Suppressor macrophage (primary cell): ENCODE measurements at regions not wholly inside any gene's neighbourhood (a gene's known extent, or its start where the extent isn't known, plus 50 kb on each side); places are given as distances from the start of the nearest gene placed in this dataset.
"Not testable (repeated sequence)": the region's sequence is repeated elsewhere in the genome, so short reads cannot be mapped to it uniquely, and the experiment has no call there.

Source experiments
- DNase-seq, 4 experiments: peaks; one replicate each; pipeline ENCODE4 v3.0.0-alpha.2; 2020 to 2022

- DNase-seq: no peak
Measured at GRCh38 chr1:82800721-82801120, 1000.0 kb downstream of the ADGRL2 start.

DNA sequence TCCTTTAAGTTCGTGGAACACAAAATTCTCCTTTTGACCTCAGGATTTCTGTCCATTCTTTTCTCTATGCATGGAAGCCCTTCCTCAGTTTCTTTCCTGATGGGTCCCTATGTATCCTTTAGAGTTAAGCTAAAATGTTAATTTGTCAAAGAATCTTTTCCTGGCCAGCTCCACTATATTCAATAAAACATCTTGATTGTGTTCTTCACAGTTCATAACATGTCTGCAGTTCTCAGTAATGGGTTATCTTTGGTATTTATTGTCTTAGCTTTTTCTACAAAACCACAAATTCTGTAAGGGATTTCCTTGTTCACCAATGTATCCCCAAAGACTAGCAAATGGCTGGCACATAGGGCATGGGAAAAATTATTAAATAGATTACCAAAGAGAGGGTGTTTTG, 998.5 kb downstream of the ADGRL2 start:
- DNase-seq: no peak

- peak; percentile 7 to 63 (median 48) for DNase-seq
Measured at GRCh38 chr1:82795508-82796149, 994.9 kb downstream of the ADGRL2 start.

DNA sequence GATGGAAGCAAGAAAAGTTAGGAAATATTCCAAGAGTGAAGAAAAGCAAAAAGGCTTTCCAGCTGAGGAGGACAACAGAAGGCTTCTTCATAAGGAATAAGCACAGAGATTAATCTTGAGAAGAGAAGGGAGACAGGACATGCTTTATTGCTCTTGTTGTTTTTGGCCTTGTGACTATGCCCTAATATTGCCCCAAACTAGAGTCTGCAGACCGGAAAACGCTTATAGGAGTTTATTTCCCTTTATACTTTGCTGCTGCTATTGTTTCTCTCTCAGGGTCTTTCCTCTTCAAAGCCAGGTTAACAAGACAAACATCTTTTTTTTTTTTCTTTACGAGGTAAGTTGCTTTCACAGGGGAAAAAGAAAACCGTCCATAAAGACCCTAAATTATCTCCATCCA, 991.4 kb downstream of the ADGRL2 start:
- DNase-seq: no peak

DNA sequence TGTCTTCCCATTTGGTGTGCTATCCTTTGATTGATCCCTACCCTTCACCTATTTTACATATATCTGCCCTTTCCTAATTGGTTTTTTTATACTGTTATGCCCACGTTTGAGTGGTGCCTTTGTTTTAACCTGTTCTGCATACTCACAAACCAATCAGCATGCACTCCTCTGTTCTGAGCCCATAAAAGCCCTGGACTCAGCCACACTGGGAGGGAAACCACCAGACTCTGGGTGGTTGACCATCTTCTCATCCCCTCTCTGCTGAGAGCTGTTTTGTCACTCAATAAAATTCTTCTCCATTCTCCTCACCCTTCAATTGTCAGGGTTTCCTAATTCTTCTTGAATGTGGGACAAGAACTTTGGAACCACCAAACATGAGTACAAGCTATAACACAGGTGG, 989.8 kb downstream of the ADGRL2 start:
- no peak for DNase-seq

GRCh38 chr1:82788660-82789059, 987.9 kb downstream of the ADGRL2 start:
- no peak for DNase-seq

DNA sequence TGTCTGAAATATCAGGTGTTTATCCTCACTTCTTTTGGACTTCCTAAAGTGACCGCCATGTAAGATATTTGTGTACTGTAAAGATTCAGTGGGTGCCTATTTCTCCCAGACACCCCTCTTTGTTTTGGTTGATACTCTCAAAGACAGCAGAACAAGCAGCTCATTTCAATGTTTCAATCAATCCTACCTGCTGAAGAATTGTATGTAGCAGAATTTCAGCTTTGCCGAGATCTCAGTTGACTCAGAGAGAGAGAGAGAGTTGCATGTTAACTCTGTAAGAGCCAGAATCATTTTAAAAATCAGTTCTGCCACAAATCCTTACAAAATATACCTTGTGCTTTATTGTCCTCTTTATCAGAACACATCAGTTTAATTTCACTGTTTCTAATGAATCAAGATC, 987.3 kb downstream of the ADGRL2 start:
- no peak for DNase-seq

DNA sequence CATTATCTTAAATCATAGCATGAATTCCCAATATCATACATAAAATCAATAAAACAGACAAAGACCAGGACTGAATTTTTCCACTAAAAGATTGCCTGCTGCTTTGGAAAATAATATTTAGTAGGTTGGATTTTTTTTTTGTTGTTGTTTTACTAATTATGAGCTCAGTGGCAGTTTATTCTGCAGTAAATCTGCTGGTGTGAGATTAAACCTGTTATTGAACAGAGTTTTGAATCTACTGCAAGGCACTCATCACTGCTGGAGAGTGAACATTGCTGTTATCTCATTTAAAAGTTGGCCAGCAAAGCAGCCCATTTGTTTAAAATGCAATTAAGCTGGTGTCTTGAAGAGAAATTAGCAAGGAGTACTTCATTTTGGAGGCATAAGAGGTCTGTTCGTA, 986.1 kb downstream of the ADGRL2 start:
- no peak for DNase-seq

DNA sequence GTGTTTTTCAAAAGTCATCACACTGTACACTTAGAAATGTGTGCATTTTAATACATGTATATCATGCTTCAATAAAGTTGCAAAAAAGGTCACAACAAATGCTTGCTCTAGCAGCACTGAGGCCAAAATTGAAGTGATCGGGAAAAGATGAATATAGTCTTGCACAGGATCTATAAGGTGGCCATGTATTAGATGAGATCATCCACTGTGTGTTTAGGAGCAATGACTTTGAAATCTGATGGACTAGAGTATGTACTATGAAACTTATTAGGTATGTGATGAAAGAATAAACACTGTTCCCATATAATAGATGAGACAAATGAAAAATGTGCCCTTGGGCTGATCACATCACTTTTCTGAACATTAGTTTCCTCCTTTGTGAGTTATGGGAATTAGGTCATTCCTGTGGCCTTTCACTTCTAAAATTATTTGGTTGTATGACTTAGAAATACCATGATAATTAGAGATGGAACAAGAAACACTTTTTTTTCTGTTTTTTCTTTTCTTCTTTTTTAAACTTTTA, 984.6 kb downstream of the ADGRL2 start:
- DNase-seq: no peak

DNA sequence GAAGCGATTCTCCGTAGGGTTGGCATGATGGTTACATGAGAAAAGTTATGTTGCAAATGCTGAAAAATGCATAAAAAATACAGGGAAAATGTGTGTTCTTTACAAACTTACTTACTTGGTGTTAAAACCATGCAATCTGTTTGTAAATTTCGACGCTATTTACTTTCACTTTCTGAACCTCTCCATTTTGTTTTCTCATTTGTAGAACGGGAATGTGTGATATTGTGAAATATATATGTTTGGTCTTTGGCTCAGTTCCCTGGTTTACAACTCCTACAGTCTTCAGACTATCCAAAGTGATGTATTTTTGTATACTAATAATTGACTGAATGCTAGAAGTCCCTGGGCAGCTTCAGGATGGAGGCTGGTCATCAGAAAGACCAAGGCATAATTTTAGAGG, 982.3 kb downstream of the ADGRL2 start:
- no peak for DNase-seq

DNA sequence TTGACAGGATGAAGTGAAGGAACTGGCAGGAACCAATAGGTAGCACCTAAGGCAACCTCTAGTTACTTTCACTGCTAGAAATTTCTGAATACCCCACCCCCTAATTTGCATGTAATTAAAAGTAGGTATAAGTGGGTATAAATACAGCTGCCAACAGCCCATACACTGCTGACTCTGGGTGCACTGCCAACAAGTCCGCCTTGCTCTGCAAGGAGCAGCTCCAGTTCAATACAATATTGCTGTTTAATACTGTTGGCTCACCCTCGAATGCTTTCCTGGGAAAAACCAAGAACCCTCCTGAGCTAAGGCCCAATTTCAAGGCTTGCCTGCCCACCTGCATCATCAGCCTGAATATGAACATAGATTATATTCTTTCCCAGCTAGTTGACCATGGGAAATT, 981.9 kb downstream of the ADGRL2 start:
- DNase-seq: no peak

- DNase-seq: no peak
Measured at GRCh38 chr1:82778612-82779011, 977.9 kb downstream of the ADGRL2 start.

DNA sequence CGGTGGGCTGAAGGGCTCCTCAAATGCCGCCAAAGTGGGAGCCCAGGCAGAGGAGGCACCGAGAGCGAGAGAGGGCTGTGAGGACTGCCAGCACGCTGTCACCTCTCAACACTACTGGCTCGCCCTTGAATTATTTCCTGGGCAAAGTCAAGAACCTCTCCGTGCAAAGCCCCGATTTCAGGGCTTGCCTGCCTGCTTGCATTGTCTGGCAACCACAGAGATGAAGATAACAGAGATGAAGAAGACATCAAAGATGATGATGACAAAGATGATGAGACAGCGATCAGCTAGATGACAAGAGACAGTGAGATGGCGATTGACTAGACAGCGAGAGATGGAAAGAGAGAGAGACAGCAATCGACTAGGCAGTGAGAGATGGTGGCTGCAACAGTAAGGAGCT, 976.5 kb downstream of the ADGRL2 start:
- no peak for DNase-seq

DNA sequence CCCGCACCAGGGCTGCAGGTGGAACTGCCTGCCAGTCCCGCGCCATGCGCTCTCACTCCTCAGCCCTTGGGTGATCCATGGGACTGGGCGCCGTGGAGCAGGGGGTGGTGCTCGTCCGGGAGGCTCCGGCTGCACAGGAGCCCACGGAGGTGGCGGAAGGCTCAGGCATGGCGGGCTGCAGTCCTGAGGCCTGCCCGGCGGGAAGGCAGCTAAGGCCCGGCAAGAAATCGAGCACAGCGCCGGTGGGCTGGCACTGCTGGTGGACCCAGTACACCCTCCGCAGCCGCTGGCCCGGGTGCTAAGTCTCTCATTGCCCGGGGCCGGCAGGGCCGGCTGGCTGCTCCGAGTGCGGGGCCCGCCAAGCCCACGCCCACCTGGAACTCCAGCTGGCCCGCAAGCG, 976.0 kb downstream of the ADGRL2 start:
- DNase-seq: not testable (repeated sequence)

GRCh38 chr1:82775406-82776000, 974.8 kb downstream of the ADGRL2 start:
- DNase-seq: peak; percentile 3 to 24 (median 4)

- no peak for DNase-seq
Measured at GRCh38 chr1:82762829-82763532, 962.2 kb downstream of the ADGRL2 start.

- DNase-seq: no peak
Measured at GRCh38 chr1:82759035-82759434, 958.3 kb downstream of the ADGRL2 start.

GRCh38 chr1:82755671-82756070, 954.9 kb downstream of the ADGRL2 start:
- DNase-seq: no peak

GRCh38 chr1:82755191-82755590, 954.5 kb downstream of the ADGRL2 start:
- DNase-seq: no peak

DNA sequence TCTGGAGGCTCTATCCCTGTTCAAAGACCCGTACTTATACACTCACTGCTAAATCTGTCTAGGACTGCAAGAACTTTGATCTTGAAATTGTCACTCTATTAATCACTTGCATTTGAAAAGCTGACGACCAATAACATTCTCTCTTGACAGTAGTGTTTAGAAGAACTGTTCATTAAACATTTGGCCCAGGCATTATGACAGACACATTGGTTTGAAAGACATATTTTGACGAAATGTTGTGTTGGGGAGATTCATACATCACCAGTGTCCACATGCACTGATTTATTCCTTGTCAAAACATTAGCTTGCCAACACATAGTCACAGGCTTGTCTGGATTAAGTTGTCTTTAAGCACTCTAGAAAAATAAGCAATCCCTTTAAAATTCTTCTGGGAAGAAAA, 951.3 kb downstream of the ADGRL2 start:
- DNase-seq: no peak

- DNase-seq: no peak
Measured at GRCh38 chr1:82733645-82734044, 932.9 kb downstream of the ADGRL2 start.

- no peak for DNase-seq
Measured at GRCh38 chr1:82731216-82731615, 930.5 kb downstream of the ADGRL2 start.

- no peak for DNase-seq
Measured at GRCh38 chr1:82728206-82728605, 927.5 kb downstream of the ADGRL2 start.

- DNase-seq: no peak
Measured at GRCh38 chr1:82724246-82724645, 923.5 kb downstream of the ADGRL2 start.
